Kidney (tissue), 13 donors: ENCODE measurements at regions not wholly inside any gene's neighbourhood (a gene's known extent, or its start where the extent isn't known, plus 50 kb on each side); places are given as distances from the start of the nearest gene placed in this dataset.

ENCODE experiments used
- DNase-seq, 5 donors: peaks; one replicate each; pipeline ENCODE4 v3.0.0-alpha.2; 2013 to 2020
- FAIRE-seq: peaks from 2 replicates; lab custom pipeline; 2012; peaks lifted over from hg19 to GRCh38; lab: Jason Lieb, UNC
- H3K27ac ChIP-seq, 2 donors: one replicate each; pipeline ENCODE4 v1.7.0; 2013; ENCODE audit warnings: low read depth in 2 of 2, low read length in 2 of 2, inconsistent platforms in 1 of 2
- H3K27me3 ChIP-seq: one replicate; pipeline ENCODE4 v1.7.1; 2013; ENCODE audit warnings: low read length, inconsistent platforms; ENCODE audit not compliant: control insufficient read depth, insufficient read depth
- H3K36me3 ChIP-seq, 3 donors: one replicate each; pipeline versions ENCODE4 v1.7.0 to v1.7.1; 2013; ENCODE audit warnings: low read length in 3 of 3, control low read depth in 1 of 3, inconsistent platforms in 1 of 3; ENCODE audit not compliant: insufficient read depth in 3 of 3, control insufficient read depth in 2 of 3
- H3K4me1 ChIP-seq, 3 donors: one replicate each; pipeline versions ENCODE4 v1.7.0 to v1.7.1; 2013; ENCODE audit warnings: low read length in 3 of 3, inconsistent platforms in 1 of 3, low read depth in 1 of 3; ENCODE audit not compliant: control insufficient read depth in 2 of 3, insufficient read depth in 2 of 3
- H3K4me3 ChIP-seq, 3 donors: one replicate each; pipeline versions ENCODE4 v1.7.0 to v1.8.1; 2013; ENCODE audit warnings: low read length in 3 of 3, control low read depth in 1 of 3, inconsistent platforms in 1 of 3
- H3K9ac ChIP-seq, 3 donors: one replicate each; pipeline versions ENCODE4 v1.7.0 to v1.7.1; 2013; ENCODE audit warnings: low read length in 3 of 3, control low read depth in 1 of 3, inconsistent platforms in 1 of 3
- H3K9me3 ChIP-seq, 3 donors: one replicate each; pipeline versions ENCODE4 v1.7.0 to v1.7.1; 2013; ENCODE audit warnings: low read length in 3 of 3, control low read depth in 1 of 3, inconsistent platforms in 1 of 3; ENCODE audit not compliant: control insufficient read depth in 2 of 3, insufficient read depth in 1 of 3
- CTCF ChIP-seq: IDR thresholded peaks from 3 replicates; pipeline ENCODE4 v1.5.1; 2012; ENCODE audit warnings: mild to moderate bottlenecking, moderate library complexity, borderline replicate concordance; ENCODE audit not compliant: insufficient read depth; ENCODE audit errors: extremely low read depth
- intact Hi-C: fragments of 100-400 bp; cut with DNase I; formaldehyde crosslinking; loops from one replicate; pipeline ENCODE4 v1.11.1; 2022
- donor health status: control.
- donor health status: control.
- donor health status: control.
- donor health status: control.
- donor health status: control.
- donor health status: DM: yes; HTN: yes; CAD: no.
- donor health status: Normal renal cell carcinoma (clear cell type).

- FAIRE-seq = no peak
Measured at GRCh38 chr12:91893476-91893875, 252.2 kb downstream of the BTG1 start.

GRCh38 chr12:91892081-91892855 is 253.4 kb downstream of the BTG1 start:
- Histone ChIP-seq H3K27me3 (no peaks in the 10 kb centered on the region), H3K9me3 (no peaks in the 10 kb centered on the region), H3K4me3 (no peak overlapping the region), H3K36me3 (no peaks in the 10 kb centered on the region), H3K27ac (no peak overlapping the region), H3K9ac (no peak overlapping the region), H3K4me1 (no peaks in the 10 kb centered on the region)
- FAIRE-seq (no peak), DNase-seq (no peak)
- TF ChIP-seq CTCF = no peak
- intact Hi-C loops = no loop called here

More at GRCh38 chr12:91893476-91893875, 252.2 kb downstream of the BTG1 start:
- H3K27me3 ChIP-seq = no peaks in the 10 kb centered on the region
- TF ChIP-seq CTCF = no peak
- no peaks in the 10 kb centered on the region for H3K36me3 ChIP-seq
- no peak overlapping the region for H3K27ac ChIP-seq
- H3K4me3 ChIP-seq = no peak overlapping the region
- intact Hi-C loops = no loop called here
- no peaks in the 10 kb centered on the region for H3K9me3 ChIP-seq
- no peak for DNase-seq
- no peaks in the 10 kb centered on the region for H3K4me1 ChIP-seq
- H3K9ac ChIP-seq = no peak overlapping the region

- Histone ChIP-seq H3K27me3 (no peaks in the 10 kb centered on the region), H3K27ac (no peak overlapping the region), H3K4me1 (no peaks in the 10 kb centered on the region), H3K4me3 (no peak overlapping the region), H3K36me3 (no peaks in the 10 kb centered on the region), H3K9me3 (no peaks in the 10 kb centered on the region), H3K9ac (no peak overlapping the region)
- no peak for DNase-seq
- FAIRE-seq = no peak
- intact Hi-C loops = no loop called here
- no peak for TF ChIP-seq CTCF
Measured at GRCh38 chr12:91890742-91891141, 254.9 kb downstream of the BTG1 start.
